ENCODE measurements at regions not wholly inside any gene's neighbourhood (a gene's known extent, or its start where the extent isn't known, plus 50 kb on each side); places are given as distances from the start of the nearest gene placed in this dataset.
"Not testable (repeated sequence)": the region's sequence is repeated elsewhere in the genome, so short reads cannot be mapped to it uniquely, and the experiment has no call there.

DNA sequence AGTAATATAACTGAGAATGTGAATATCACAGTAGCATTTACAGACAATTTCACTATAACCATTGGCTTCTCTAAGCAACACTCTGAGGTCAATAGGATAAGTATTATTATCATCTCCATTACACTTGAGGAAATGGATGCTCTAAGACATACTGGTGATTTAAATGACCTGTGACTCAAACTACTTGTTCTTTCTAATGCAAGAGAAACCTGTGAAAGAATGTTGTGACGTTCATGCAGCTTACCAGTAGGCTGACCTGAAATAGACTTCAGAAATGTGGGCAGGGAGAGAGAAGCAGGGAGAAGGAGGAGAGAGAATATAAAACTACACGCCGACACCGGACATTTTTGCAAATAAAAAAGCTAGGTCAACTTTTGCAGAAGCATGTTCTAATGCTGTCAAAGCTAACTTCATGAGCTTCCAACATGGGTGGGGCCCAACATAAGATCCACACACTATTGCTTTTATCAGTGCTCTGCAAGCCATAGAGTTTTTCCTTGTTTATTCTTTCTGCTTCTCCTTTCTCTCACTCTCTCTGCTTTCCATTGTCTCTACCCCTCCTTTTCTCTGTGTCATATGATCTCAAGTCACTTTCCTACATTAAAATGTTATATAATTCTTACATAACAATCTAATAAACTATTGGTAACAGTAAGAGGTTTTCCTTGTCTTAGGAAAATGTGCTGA, 217.6 kb upstream of the FN1 start:
- no peaks in the 10 kb centered on the region for H3K36me3 ChIP-seq (ENCODE audit: control insufficient read depth, insufficient read depth, low read length)
- H3K9me3 ChIP-seq (ENCODE audit: control insufficient read depth, insufficient read depth, low read length), result no peaks in the 10 kb centered on the region
- H3K9ac ChIP-seq (ENCODE audit: low read depth, low read length), result no peak overlapping the region
- no peak overlapping the region for H3K4me3 ChIP-seq (ENCODE audit: low read depth, low read length)
- no peaks in the 10 kb centered on the region for H3K27me3 ChIP-seq (ENCODE audit: control insufficient read depth, insufficient read depth, low read length)
- H3K4me1 ChIP-seq (ENCODE audit: control insufficient read depth, insufficient read depth, low read length), result no peaks in the 10 kb centered on the region

DNA sequence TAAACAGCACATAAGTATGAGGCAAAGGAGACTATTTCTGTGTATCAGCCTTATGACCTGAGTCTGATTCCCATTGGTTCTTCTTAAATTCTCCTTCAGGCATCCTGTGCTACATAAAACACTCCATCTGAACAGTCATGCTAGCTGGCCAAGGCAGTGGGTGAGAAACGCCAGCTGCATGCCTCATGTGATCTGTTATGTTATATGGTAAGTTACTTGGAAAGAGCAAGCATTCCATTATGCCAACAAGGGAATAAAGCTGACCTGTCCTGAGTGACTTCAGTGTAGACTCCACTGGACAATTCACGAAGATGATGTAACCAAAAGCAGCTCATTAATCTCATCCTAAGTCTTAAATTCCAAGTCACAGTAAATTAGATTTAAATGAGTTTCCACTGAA, 216.5 kb upstream of the FN1 start:
- no peaks in the 10 kb centered on the region for H3K27me3 ChIP-seq (ENCODE audit: control insufficient read depth, insufficient read depth, low read length)
- no peaks in the 10 kb centered on the region for H3K4me1 ChIP-seq (ENCODE audit: control insufficient read depth, insufficient read depth, low read length)
- no peaks in the 10 kb centered on the region for H3K36me3 ChIP-seq (ENCODE audit: control insufficient read depth, insufficient read depth, low read length)
- H3K9ac ChIP-seq (ENCODE audit: low read depth, low read length), result no peak overlapping the region
- H3K9me3 ChIP-seq (ENCODE audit: control insufficient read depth, insufficient read depth, low read length), result no peaks in the 10 kb centered on the region
- H3K4me3 ChIP-seq (ENCODE audit: low read depth, low read length), result no peak overlapping the region

DNA sequence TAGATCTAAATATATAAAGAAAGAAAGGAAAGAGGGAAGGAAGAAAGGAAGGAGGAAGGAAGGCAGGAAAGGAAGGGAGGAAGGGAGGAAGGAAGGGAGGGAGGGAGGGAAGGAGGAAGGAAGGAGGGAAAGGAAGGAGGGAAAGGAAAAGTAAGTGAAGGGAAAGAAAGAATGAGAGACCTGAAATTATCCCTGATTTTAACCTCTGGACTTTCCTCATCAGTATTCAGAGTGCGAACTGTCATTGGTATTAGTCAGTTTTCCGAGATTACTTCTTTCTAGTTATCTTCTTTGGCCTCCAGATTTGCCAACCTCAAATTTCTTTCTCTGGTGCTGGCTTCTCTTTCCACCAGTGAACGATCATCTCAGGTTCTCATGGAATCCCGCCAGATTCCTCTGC, 215.5 kb upstream of the FN1 start:
- Histone ChIP-seq H3K4me1 (ENCODE audit: control insufficient read depth, insufficient read depth, low read length) (no peaks in the 10 kb centered on the region), H3K27me3 (ENCODE audit: control insufficient read depth, insufficient read depth, low read length) (no peaks in the 10 kb centered on the region)

DNA sequence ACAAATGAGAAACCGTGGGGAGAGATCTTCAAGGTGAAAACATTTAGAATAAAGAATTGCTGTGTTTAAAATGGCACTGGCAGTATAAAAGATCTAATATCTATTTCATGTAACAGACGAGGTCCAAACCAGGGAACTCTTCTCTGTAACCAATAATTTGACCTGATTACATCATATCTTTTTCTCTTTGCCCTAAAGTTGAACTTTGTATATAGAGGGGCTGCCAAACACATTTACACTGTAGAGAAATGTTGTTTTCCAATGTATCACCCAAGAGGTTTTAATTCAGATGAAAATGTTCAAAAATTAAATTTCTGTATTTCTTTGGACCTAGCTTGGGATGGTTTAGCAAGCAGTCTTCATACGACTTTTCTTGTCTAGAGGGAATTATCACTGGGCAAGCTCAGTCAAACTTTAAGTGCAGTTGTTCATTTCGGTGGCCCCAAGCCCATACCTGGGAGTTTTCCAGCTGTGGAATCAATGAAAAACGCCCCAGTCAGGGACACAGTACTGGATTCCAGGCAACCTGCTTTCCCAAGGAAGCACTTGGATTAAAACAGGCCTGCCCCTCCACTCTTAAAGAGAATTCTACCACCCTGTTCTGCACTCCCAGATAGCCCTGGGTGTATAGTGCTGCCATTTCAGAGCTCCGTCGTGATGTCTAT, 208.5 kb upstream of the FN1 start:
- no peaks in the 10 kb centered on the region for H3K4me1 ChIP-seq (ENCODE audit: control insufficient read depth, insufficient read depth, low read length)
- H3K36me3 ChIP-seq (ENCODE audit: control insufficient read depth, insufficient read depth, low read length), result no peaks in the 10 kb centered on the region
- no peaks in the 10 kb centered on the region for H3K9me3 ChIP-seq (ENCODE audit: control insufficient read depth, insufficient read depth, low read length)
- H3K27me3 ChIP-seq (ENCODE audit: control insufficient read depth, insufficient read depth, low read length), result no peaks in the 10 kb centered on the region
- no peak overlapping the region for H3K4me3 ChIP-seq (ENCODE audit: low read depth, low read length)
- no peak overlapping the region for H3K9ac ChIP-seq (ENCODE audit: low read depth, low read length)

More for the DNA sequence above, 215.5 kb upstream of the FN1 start:
- Histone ChIP-seq H3K9ac (ENCODE audit: low read depth, low read length) (no peak overlapping the region), H3K4me3 (ENCODE audit: low read depth, low read length) (no peak overlapping the region), H3K9me3 (ENCODE audit: control insufficient read depth, insufficient read depth, low read length) (no peaks in the 10 kb centered on the region), H3K36me3 (ENCODE audit: control insufficient read depth, insufficient read depth, low read length) (no peaks in the 10 kb centered on the region)

DNA sequence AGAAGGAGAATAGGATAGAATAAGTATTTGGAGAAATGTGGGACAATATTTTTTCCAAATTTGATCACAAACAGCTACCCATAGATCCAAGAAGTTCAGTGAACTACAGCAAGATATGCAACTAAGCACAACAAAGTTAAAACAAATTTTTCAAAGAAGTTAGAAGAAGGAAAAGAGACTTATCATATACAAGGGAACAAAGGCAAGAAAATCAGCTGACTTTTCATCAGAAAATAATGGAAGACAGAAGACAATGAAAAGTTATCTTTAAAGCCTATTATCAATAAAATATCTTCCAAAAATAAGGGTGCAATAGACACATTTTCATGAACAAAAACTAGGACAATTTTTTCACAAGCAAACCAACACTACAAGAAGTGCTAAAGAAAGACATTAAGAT, 202.8 kb upstream of the FN1 start:
- no peaks in the 10 kb centered on the region for H3K27me3 ChIP-seq (ENCODE audit: control insufficient read depth, insufficient read depth, low read length)

DNA sequence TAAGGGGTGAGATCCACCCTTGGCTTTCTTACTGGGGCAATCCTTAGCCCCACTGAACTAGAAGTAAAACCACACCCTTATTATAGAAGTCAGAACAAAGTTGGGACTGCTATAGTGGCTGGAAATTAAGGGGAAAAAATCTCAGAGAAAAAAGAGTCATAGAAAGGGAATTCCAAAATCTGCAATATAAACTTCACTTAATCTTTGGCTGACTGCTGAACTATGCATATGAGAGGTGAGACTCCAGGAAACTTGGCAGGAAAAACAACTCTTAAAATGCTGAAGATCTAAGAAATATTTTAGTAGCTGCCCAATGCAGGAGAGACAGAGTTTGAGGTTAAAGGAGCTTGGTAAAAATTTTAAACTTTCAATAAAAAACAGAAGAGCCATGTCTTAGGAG, 201.8 kb upstream of the FN1 start:
- Histone ChIP-seq H3K27me3 (ENCODE audit: control insufficient read depth, insufficient read depth, low read length) (no peaks in the 10 kb centered on the region), H3K9me3 (ENCODE audit: control insufficient read depth, insufficient read depth, low read length) (peaks cover 4% of the 10 kb centered on the region), H3K4me3 (ENCODE audit: low read depth, low read length) (no peak overlapping the region), H3K36me3 (ENCODE audit: control insufficient read depth, insufficient read depth, low read length) (no peaks in the 10 kb centered on the region), H3K4me1 (ENCODE audit: control insufficient read depth, insufficient read depth, low read length) (no peaks in the 10 kb centered on the region), H3K9ac (ENCODE audit: low read depth, low read length) (no peak overlapping the region)

More for the DNA sequence above, 202.8 kb upstream of the FN1 start:
- Histone ChIP-seq H3K36me3 (ENCODE audit: control insufficient read depth, insufficient read depth, low read length) (no peaks in the 10 kb centered on the region), H3K9ac (ENCODE audit: low read depth, low read length) (no peak overlapping the region), H3K4me1 (ENCODE audit: control insufficient read depth, insufficient read depth, low read length) (no peaks in the 10 kb centered on the region), H3K4me3 (ENCODE audit: low read depth, low read length) (no peak overlapping the region), H3K9me3 (ENCODE audit: control insufficient read depth, insufficient read depth, low read length) (peaks cover 4% of the 10 kb centered on the region)

DNA sequence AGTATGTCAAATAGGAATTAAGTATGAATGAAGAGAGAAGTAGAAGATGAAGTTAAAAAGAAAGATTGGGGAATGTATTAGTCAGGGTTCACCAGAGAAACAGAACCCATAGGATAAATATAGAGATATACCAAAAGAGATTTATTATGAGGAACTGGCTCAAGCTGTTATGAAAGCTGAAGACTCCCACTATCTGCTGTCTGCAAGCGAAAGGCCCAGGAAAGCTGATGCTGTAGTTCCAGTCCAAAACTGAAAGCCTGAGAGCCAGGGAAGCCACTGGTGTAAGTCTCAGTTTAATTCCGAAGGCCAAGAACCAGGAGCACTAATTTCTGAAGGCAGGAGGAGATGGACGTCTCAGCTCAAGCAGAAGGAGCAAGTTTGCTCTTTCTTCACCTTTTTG, 200.9 kb upstream of the FN1 start:
- Histone ChIP-seq H3K9me3 (ENCODE audit: control insufficient read depth, insufficient read depth, low read length) (peaks cover 4% of the 10 kb centered on the region), H3K9ac (ENCODE audit: low read depth, low read length) (no peak overlapping the region), H3K4me3 (ENCODE audit: low read depth, low read length) (no peak overlapping the region)

DNA sequence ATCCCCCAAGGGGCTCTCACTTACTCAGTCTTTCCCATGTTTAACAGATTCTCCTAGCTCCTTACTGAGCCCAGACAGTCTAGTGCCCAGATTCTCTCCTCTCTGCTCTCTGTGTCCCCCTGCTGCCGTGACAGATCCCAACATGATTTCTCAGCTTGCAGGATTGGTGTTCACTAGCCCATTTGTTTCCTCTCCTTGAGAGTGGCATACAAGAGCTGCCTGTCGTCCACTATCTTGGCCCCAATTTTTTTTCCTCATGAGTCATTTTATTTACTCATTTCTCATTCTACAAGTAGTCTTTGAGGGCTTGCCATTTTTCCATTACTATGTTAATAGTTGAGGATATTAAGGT, 199.9 kb upstream of the FN1 start:
- Histone ChIP-seq H3K4me3 (ENCODE audit: low read depth, low read length) (no peak overlapping the region), H3K4me1 (ENCODE audit: control insufficient read depth, insufficient read depth, low read length) (no peaks in the 10 kb centered on the region), H3K36me3 (ENCODE audit: control insufficient read depth, insufficient read depth, low read length) (no peaks in the 10 kb centered on the region), H3K9me3 (ENCODE audit: control insufficient read depth, insufficient read depth, low read length) (peaks cover 4% of the 10 kb centered on the region), H3K27me3 (ENCODE audit: control insufficient read depth, insufficient read depth, low read length) (no peaks in the 10 kb centered on the region), H3K9ac (ENCODE audit: low read depth, low read length) (no peak overlapping the region)

More for the DNA sequence above, 200.9 kb upstream of the FN1 start:
- H3K36me3 ChIP-seq (ENCODE audit: control insufficient read depth, insufficient read depth, low read length), result no peaks in the 10 kb centered on the region
- H3K4me1 ChIP-seq (ENCODE audit: control insufficient read depth, insufficient read depth, low read length), result no peaks in the 10 kb centered on the region
- no peaks in the 10 kb centered on the region for H3K27me3 ChIP-seq (ENCODE audit: control insufficient read depth, insufficient read depth, low read length)

DNA sequence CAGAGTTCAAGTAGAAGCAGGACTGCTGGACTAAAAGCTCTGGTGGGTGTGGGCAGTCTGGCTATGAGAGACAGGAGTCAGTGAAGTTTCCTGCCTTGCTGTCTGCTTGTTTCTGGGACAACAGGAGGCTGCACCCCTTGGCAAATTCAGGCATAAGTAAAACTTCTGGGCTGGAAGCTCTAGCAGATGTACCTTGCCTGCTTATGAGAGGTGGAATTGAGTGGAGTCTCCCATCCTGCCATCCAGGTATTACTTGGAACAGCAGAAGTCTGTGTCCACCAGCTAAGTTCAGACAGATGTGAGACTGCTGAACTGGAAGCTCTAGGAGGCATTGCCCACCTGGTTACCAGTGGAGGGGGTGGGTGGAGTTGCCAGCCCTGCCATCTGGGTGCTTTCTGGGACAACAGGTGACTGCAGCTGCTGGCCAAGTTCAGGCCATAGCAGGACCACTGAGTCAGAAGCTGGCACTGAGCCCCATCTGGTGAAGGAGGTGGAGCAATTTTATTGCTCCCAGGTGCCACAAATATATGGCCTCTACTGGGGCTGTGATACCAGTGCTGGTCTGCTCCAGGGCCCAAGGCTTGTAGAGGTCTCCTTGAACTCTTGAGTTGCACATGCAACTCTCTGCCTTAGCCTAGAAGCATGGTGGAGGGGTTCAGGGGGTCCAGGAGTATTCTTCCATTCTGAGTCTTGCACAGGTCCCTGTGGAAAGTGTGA, 199.4 kb upstream of the FN1 start:
- Histone ChIP-seq H3K4me3 (ENCODE audit: low read depth, low read length) (no peak overlapping the region), H3K27me3 (ENCODE audit: control insufficient read depth, insufficient read depth, low read length) (no peaks in the 10 kb centered on the region), H3K9ac (ENCODE audit: low read depth, low read length) (no peak overlapping the region), H3K9me3 (ENCODE audit: control insufficient read depth, insufficient read depth, low read length) (peaks cover 4% of the 10 kb centered on the region), H3K36me3 (ENCODE audit: control insufficient read depth, insufficient read depth, low read length) (no peaks in the 10 kb centered on the region), H3K4me1 (ENCODE audit: control insufficient read depth, insufficient read depth, low read length) (no peaks in the 10 kb centered on the region)

DNA sequence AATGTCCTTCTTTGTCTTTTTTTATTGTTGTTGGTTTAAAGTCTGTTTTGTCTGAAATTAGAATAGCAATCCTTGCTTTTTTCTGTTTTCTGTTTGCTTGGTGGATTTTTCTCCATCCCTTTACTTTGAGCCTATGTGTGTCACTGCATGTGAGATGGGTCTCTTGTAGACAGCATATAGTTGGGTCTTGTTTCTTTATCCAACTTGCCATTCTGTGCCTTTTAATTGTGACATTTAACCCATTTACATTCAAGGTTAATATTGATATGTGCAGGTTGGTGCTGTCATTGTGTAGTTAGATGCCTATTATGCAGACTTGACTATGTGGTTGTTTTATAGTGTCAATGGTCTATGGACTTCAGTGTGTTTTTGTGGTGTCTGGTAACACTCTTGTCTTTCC, 197.5 kb upstream of the FN1 start:
- H3K9me3 ChIP-seq (ENCODE audit: control insufficient read depth, insufficient read depth, low read length), result peaks cover 4% of the 10 kb centered on the region
- no peaks in the 10 kb centered on the region for H3K27me3 ChIP-seq (ENCODE audit: control insufficient read depth, insufficient read depth, low read length)
- H3K4me3 ChIP-seq (ENCODE audit: low read depth, low read length), result no peak overlapping the region
- H3K9ac ChIP-seq (ENCODE audit: low read depth, low read length), result no peak overlapping the region
- no peaks in the 10 kb centered on the region for H3K4me1 ChIP-seq (ENCODE audit: control insufficient read depth, insufficient read depth, low read length)
- H3K36me3 ChIP-seq (ENCODE audit: control insufficient read depth, insufficient read depth, low read length), result no peaks in the 10 kb centered on the region

DNA sequence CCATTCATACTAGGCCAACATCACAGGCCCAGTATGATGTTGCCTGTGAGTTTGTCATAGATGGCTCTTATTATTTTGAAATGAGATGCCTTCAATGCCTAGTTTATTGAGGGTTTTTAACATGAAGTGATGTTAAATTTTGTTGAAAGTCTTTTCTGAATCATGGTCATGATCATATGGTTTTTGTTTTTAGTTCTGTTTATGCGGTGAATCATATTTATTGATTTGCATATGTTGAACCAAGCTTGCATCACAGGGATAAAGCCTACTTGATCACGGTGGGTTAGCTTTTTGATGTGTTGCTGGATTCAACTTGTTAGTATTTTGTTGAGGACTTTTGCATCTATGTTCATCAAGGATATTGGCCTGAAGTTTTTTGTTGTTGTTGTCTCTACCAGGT, 195.8 kb upstream of the FN1 start:
- Histone ChIP-seq H3K4me1 (ENCODE audit: control insufficient read depth, insufficient read depth, low read length) (peaks cover 5% of the 10 kb centered on the region), H3K36me3 (ENCODE audit: control insufficient read depth, insufficient read depth, low read length) (no peaks in the 10 kb centered on the region), H3K9ac (ENCODE audit: low read depth, low read length) (no peak overlapping the region), H3K27me3 (ENCODE audit: control insufficient read depth, insufficient read depth, low read length) (no peaks in the 10 kb centered on the region), H3K9me3 (ENCODE audit: control insufficient read depth, insufficient read depth, low read length) (no peaks in the 10 kb centered on the region), H3K4me3 (ENCODE audit: low read depth, low read length) (no peak overlapping the region)

DNA sequence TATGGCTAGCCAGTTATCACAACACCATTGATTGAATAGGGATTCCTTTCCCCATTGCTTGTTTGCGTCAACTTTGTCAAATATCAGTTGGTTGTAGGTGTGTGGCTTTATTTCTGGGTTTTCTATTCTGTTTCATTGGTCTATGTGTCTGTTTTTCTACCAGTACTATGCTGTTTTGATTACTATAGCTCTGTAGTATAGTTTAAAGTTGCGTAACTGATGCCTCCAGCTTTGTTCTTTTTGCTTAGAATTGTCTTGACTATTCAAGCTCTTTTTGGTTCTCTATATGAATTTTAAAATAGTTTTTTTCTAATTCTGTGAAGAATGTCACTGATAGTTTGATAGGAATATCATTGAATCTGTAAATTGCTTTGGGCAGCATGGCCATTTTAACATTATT, 194.9 kb upstream of the FN1 start:
- H3K4me1 ChIP-seq (ENCODE audit: control insufficient read depth, insufficient read depth, low read length), result peaks cover 13% of the 10 kb centered on the region
- not testable (repeated sequence) for H3K9ac ChIP-seq (ENCODE audit: low read depth, low read length); H3K27me3 ChIP-seq (ENCODE audit: control insufficient read depth, insufficient read depth, low read length); H3K9me3 ChIP-seq (ENCODE audit: control insufficient read depth, insufficient read depth, low read length); H3K4me3 ChIP-seq (ENCODE audit: low read depth, low read length); H3K36me3 ChIP-seq (ENCODE audit: control insufficient read depth, insufficient read depth, low read length)

Measured in iPS-15b (cell line).